ENCODE measurements at regions not wholly inside any gene's neighbourhood (a gene's known extent, or its start where the extent isn't known, plus 50 kb on each side); places are given as distances from the start of the nearest gene placed in this dataset.

- H3K27me3 ChIP-seq (ENCODE audit: control insufficient read depth in 4 of 4, insufficient read depth in 4 of 4, low read length in 3 of 4): no peaks in the 10 kb centered on the region
- H3K27ac ChIP-seq (ENCODE audit: low read depth in 1 of 2, low read length in 2 of 2): no peak overlapping the region
- no peaks in the 10 kb centered on the region for H3K36me3 ChIP-seq (ENCODE audit: control insufficient read depth in 4 of 4, insufficient read depth in 3 of 4, low read depth in 1 of 4, low read length in 3 of 4)
- H3K4me3 ChIP-seq (ENCODE audit: low read depth in 1 of 3, low read length in 3 of 3): no peak overlapping the region
- DNase-seq (ENCODE audit: low spot score): no peak
- TF ChIP-seq REST (IDR thresholded peaks at IDR 0.05) (no peak), NR2F2 (IDR thresholded peaks at IDR 0.05) (no peak), ATF3 (IDR thresholded peaks at IDR 0.05) (no peak), GABPA (IDR thresholded peaks at IDR 0.05 in 1 of 2, conservative IDR thresholded peaks at IDR 0.05 in 1 of 2) (no peak), HNF4G (IDR thresholded peaks at IDR 0.05) (no peak), JUND (IDR thresholded peaks at IDR 0.05) (no peak), EGR1 (IDR thresholded peaks at IDR 0.05; ENCODE audit: low read depth in 2 of 2) (no peak), TAF1 (conservative IDR thresholded peaks at IDR 0.05) (no peak), FOXA2 (IDR thresholded peaks at IDR 0.05) (no peak), FOXA1 (IDR thresholded peaks at IDR 0.05) (no peak), MAX (IDR thresholded peaks at IDR 0.05) (no peak), HNF4A (conservative IDR thresholded peaks at IDR 0.05) (no peak), SP1 (IDR thresholded peaks at IDR 0.05) (no peak), YY1 (IDR thresholded peaks at IDR 0.05) (no peak), RAD21 (IDR thresholded peaks at IDR 0.05) (no peak), RXRA (IDR thresholded peaks at IDR 0.05) (no peak), ZBTB33 (IDR thresholded peaks at IDR 0.05) (no peak), CTCF (IDR thresholded peaks at IDR 0.05; ENCODE audit: low read depth, low read length, missing input control) (no peak)
- no peak overlapping the region for H3K9ac ChIP-seq (ENCODE audit: low read depth in 1 of 2, low read length in 2 of 2)
- H3K9me3 ChIP-seq (ENCODE audit: control insufficient read depth in 4 of 4, low read length in 3 of 4): no peaks in the 10 kb centered on the region
- no peaks in the 10 kb centered on the region for H3K4me1 ChIP-seq (ENCODE audit: control insufficient read depth in 4 of 4, insufficient read depth in 4 of 4, low read length in 3 of 4)
Observed at GRCh38 chr4:11106190-11106589, 322.5 kb downstream of the HS3ST1 start.

GRCh38 chr4:11105715-11106114 is 323.0 kb downstream of the HS3ST1 start:
- H3K27me3 ChIP-seq (ENCODE audit: control insufficient read depth in 4 of 4, insufficient read depth in 4 of 4, low read length in 3 of 4): no peaks in the 10 kb centered on the region
- H3K36me3 ChIP-seq (ENCODE audit: control insufficient read depth in 4 of 4, insufficient read depth in 3 of 4, low read depth in 1 of 4, low read length in 3 of 4): no peaks in the 10 kb centered on the region
- no peak overlapping the region for H3K4me3 ChIP-seq (ENCODE audit: low read depth in 1 of 3, low read length in 3 of 3)
- H3K9ac ChIP-seq (ENCODE audit: low read depth in 1 of 2, low read length in 2 of 2): no peak overlapping the region
- H3K4me1 ChIP-seq (ENCODE audit: control insufficient read depth in 4 of 4, insufficient read depth in 4 of 4, low read length in 3 of 4): no peaks in the 10 kb centered on the region
- TF ChIP-seq RAD21 (IDR thresholded peaks at IDR 0.05) (no peak), NR2F2 (IDR thresholded peaks at IDR 0.05) (no peak), JUND (IDR thresholded peaks at IDR 0.05) (no peak), HNF4A (conservative IDR thresholded peaks at IDR 0.05) (no peak)
- H3K9me3 ChIP-seq (ENCODE audit: control insufficient read depth in 4 of 4, low read length in 3 of 4): no peaks in the 10 kb centered on the region
- 74% methylated on average over 3 of the region's 3 CpGs for WGBS
- H3K27ac ChIP-seq (ENCODE audit: low read depth in 1 of 2, low read length in 2 of 2): no peak overlapping the region
- DNase-seq (ENCODE audit: low spot score): no peak

Measured in liver (tissue), 8 donors.